ENCODE measurements at regions not wholly inside any gene's neighbourhood (a gene's known extent, or its start where the extent isn't known, plus 50 kb on each side); places are given as distances from the start of the nearest gene placed in this dataset.

DNA sequence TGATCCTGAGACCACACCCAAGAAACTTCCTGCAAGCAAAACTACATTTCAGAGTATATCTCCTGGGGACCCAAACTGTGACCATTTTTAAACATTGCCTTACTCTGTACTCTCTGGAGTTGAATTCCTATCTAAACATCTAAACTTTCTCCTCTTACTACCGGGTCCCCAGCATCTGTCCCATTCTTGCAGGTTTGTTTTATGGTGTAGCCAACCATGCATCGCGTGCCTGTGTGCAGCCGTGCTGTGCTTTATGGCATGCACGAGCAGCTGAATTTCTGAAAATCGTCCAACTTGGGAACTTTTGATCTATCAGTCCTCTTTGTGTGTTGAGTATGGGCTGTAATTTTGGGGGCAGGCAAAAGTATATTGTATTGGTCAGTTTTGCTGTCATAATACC is 423.8 kb upstream of the DPP6 start:
- no peak for DNase-seq
- no peak overlapping the region for H3K4me3 ChIP-seq (ENCODE audit: low read depth, low read length)
- TF ChIP-seq CTCF (IDR thresholded peaks at IDR 0.05; ENCODE audit: low read depth, low read length, missing control alignments) = no peak
- H3K27me3 ChIP-seq (replicated peaks) = no peaks in the 10 kb centered on the region
- no peak overlapping the region for H3K27ac ChIP-seq
- H3K36me3 ChIP-seq (replicated peaks) = no peaks in the 10 kb centered on the region
- in situ Hi-C loops (cut with HindIII; ENCODE audit: low pct_ligation_motif_present, low sequenced_read_pairs) = no loop called here

GRCh38 chr7:153628825-153629224 is 423.4 kb upstream of the DPP6 start:
- H3K4me3 ChIP-seq (ENCODE audit: low read depth, low read length) = no peak overlapping the region
- no peaks in the 10 kb centered on the region for H3K36me3 ChIP-seq (replicated peaks)
- in situ Hi-C loops (cut with HindIII; ENCODE audit: low pct_ligation_motif_present, low sequenced_read_pairs) = no loop called here
- no peak for DNase-seq
- no peak overlapping the region for H3K27ac ChIP-seq
- no peak for TF ChIP-seq CTCF (IDR thresholded peaks at IDR 0.05; ENCODE audit: low read depth, low read length, missing control alignments)
- H3K27me3 ChIP-seq (replicated peaks) = no peaks in the 10 kb centered on the region

- Histone ChIP-seq H3K36me3 (replicated peaks) (no peaks in the 10 kb centered on the region), H3K4me3 (ENCODE audit: low read depth, low read length) (no peak overlapping the region), H3K27me3 (replicated peaks) (no peaks in the 10 kb centered on the region), H3K27ac (no peak overlapping the region)
- TF ChIP-seq CTCF (IDR thresholded peaks at IDR 0.05; ENCODE audit: low read depth, low read length, missing control alignments) = no peak
- DNase-seq = no peak
- in situ Hi-C loops (cut with HindIII; ENCODE audit: low pct_ligation_motif_present, low sequenced_read_pairs) = no loop called here
Measured at GRCh38 chr7:153638821-153639435, 413.3 kb upstream of the DPP6 start.

- H3K4me3 ChIP-seq (ENCODE audit: low read depth, low read length) = no peak overlapping the region
- DNase-seq = no peak
- in situ Hi-C loops (cut with HindIII; ENCODE audit: low pct_ligation_motif_present, low sequenced_read_pairs) = no loop called here
- no peaks in the 10 kb centered on the region for H3K36me3 ChIP-seq (replicated peaks)
- TF ChIP-seq CTCF (IDR thresholded peaks at IDR 0.05; ENCODE audit: low read depth, low read length, missing control alignments) = no peak
- no peaks in the 10 kb centered on the region for H3K27me3 ChIP-seq (replicated peaks)
- no peak overlapping the region for H3K27ac ChIP-seq
Measured at GRCh38 chr7:153640586-153640985, 411.6 kb upstream of the DPP6 start.

DNA sequence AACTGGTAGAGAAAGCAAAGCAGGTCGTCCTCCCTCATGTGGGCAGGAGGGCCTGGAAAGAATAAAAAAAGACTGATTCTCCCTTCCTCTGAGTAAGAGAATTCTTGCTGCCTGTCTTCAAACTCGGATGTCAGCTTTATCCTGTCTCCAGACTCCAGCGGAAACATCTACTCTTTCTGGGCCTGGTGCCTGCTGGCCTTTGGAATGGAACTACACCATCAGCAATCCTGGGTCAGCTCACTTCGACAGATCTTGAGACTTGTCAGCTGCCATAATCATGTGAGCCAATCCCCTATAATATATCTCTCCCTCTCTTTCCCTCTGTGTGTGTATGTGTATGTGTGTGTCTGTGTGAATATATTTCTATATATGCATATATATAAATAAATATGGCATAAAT is 411.0 kb upstream of the DPP6 start:
- no peak for DNase-seq
- in situ Hi-C loops (cut with HindIII; ENCODE audit: low pct_ligation_motif_present, low sequenced_read_pairs) = no loop called here
- Histone ChIP-seq H3K27me3 (replicated peaks) (no peaks in the 10 kb centered on the region), H3K4me3 (ENCODE audit: low read depth, low read length) (no peak overlapping the region), H3K27ac (no peak overlapping the region), H3K36me3 (replicated peaks) (no peaks in the 10 kb centered on the region)
- no peak for TF ChIP-seq CTCF (IDR thresholded peaks at IDR 0.05; ENCODE audit: low read depth, low read length, missing control alignments)

DNA sequence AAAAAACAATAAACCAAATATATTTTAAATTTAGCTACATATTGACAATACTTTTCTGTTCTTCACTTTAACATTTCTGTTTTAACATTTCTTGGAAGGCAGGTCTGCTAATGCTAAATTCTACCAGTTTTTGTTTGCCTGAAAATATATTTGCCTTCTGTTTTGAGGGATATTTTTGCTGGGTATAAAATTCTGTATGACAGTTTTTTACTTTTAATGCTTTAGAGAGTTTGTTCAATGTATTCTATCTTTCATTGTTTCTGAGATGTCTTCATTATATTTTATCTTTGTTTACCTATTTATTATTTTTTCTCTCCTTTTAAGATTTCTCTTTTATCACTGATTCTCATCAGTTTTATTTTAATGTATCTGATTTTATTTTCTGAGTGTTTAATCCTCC is 409.2 kb upstream of the DPP6 start:
- no peaks in the 10 kb centered on the region for H3K36me3 ChIP-seq (replicated peaks)
- no peak overlapping the region for H3K27ac ChIP-seq
- TF ChIP-seq CTCF (IDR thresholded peaks at IDR 0.05; ENCODE audit: low read depth, low read length, missing control alignments) = no peak
- H3K4me3 ChIP-seq (ENCODE audit: low read depth, low read length) = no peak overlapping the region
- DNase-seq = no peak
- in situ Hi-C loops (cut with HindIII; ENCODE audit: low pct_ligation_motif_present, low sequenced_read_pairs) = no loop called here
- no peaks in the 10 kb centered on the region for H3K27me3 ChIP-seq (replicated peaks)

Measured in brain microvascular endothelial cell (primary cell).